ENCODE measurements at regions not wholly inside any gene's neighbourhood (a gene's known extent, or its start where the extent isn't known, plus 50 kb on each side); places are given as distances from the start of the nearest gene placed in this dataset.

DNA sequence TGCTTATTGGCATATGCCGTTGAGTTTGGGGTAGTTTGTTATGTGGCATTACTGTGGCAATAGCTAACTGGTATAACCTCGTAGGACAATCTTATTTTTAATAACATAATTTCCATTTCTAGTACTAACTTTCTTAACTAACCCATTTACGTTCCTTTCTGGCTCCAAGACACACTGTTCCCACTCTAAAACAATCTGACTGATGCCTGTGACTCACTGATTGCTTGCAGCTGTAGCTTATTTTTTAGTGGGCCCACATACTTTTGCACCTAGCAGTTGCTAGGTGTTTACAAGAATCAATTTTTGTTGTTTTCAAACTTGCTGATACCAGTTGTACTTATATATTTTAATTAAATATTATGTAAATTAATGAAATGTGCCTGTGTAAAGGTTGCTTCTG lies 52.2 kb downstream of the FAT3 start:
- no peak for DNase-seq

DNA sequence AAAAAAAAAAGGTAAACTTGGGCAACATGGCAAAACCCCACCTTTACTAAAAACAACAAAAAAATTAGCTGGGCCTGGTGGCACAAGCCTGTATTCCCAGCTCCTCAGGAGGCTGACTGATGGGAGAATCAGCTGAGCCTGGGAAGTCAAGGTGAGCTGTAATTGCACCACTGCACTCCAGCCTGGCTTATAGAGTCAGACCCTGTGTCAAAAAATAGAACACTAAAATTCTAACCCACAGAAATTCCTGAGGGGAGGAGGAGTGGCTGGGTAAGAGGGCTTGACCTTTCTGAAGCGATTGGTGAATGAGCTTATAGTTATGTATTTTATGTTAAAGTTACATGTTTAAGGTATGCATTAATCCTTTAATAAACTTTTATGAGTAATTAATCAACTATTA lies 53.3 kb downstream of the FAT3 start:
- no peak for DNase-seq

DNA sequence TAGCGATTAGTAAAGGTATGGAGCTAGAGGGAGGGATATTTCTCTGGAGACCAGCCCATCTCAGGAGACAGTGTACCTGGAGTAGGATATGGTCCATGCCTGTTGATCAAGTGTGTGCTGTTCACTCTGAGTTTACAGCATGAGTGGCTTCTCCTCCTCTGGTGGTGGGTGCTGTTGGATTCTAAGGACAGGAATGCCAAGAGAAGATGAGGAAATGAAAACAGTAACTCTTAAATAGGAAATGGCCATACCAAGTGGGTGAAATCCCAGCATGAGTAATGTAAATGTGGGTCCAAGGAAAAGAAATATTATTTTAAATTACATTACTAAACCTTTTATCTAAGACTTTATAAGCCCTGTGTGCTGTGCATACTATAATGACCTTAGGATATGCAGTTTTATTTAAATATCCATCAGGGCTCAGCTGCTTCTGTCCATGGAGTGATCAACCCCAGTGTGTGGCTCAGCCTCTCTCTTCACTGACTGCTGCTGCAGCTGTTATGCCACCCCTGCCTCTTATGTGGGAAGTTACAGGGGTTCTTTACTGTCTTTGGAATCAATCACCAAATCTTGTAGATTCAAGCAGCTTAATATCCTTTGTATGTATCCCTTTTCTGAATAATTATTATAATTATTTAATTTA lies 54.3 kb downstream of the FAT3 start:
- no peak for DNase-seq

DNA sequence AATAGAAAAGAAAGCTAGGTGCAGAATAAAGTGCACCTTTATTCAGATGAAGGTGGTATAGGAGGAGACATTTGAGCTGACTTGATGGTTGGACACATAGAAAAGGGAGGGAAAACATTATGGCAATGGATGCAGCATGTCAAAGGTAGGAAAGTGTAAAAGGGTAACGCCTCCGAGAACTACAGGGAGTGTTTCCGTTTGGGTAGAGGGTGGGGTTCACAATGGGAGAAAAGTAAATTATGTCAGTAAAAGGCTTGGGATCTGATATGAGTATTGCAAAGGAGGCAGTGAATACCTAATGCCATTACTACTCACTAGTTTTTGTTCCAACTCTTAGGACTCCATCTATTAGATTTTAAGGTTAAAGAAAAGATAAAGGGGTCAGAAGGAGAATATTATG lies 59.5 kb downstream of the FAT3 start:
- DNase-seq, result no peak

DNA sequence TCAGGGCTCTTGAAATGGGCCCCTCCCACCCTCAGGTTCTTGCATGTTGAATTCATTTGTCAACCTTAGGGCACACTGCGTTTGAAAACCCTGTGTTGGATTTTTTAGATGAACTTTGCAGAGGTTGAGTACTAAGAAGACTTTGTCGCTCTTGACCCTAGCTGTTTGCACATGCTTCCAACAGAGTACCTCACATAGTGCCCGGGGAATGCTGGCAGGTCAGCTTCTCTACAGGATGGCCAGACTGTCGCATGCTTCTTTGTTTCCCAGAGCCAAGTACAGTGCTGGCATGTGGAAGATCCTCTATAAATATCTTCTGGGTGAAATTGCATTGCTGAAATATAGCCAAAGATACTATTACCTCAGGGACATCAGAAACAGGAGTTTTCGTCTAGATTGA lies 59.9 kb downstream of the FAT3 start:
- no peak for DNase-seq

DNA sequence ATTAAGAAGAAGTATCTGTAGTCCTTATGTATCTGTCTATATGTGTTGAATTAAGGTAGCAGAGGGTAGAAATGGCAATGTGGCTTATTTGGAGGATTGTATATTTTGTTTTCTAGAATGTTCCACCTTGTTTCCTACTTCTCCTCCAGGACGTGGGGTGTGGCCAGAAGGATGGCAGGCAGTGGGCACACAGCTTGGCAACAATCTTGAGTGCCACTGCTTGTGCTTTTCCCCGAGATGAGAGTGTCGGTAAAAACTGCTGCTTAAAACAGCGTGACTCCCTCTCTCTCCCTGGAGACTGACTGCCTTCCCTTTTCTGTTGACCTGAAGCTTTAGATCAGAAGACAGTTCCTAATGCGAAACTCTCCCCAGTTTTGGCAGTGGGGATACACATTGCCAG lies 61.2 kb downstream of the FAT3 start:
- DNase-seq, result no peak

DNA sequence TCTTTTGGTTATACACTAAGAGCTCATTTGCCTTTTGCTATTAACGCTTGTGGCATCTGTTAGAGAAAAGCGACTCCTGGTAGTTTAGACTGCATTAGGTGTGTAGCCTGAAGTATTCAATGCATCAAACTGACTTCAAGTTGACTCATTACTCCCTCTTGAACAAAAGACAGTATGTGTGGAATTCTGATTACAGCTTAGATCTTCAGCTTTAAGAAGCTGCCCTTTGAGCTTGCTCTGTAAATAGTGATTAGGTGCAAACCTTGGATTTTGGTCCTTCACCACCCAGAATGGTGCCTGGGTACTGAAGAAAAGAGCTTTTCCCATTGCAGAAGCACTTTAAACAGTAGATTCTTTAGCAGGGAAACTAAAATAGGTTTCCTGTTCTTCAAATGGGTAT lies 62.1 kb downstream of the FAT3 start:
- no peak for DNase-seq

DNA sequence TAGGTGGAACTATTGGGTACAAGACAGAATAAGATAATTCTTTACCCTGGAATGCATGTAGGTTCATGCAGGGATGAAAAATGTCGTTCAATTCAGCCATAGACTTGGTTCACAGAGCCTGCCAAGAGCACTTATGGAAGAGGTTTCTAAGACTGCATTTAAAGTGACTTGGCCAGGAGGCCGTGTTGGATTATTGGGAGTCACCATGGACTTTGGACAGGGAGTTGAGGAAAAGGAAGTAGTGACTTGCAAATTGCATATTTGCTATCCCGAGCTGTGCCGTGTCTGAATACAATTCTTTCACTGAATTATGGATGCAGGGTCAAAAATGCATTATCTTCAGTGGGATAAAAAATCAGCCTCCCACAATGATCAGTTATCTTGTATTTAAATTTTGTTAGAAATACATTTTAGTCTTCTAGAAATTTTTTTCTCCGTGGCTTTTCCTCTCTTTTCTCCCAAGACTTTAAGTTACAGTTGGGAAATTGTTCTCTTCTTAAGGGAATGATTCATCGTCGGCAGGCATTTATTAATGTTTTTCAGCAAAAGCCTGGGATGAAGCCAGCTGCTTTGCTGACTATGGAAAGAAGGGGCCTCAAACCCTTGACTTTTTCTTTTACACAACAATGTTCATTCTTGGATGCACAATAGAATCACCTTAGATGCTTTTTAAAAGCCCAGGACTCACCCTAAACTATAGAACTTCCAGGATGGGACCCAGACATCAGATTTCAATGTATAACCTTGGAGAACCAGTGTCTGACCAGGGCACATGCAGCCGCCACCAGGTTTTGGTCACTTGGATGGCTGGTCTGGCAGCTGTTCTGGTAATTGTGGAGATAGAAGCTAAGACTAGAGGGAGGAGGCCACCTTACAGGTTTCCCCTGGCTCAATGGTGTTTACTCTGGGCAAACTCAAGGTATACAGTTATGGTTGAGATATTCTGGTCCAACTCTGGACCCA lies 70.8 kb downstream of the FAT3 start:
- no peak for DNase-seq

DNA sequence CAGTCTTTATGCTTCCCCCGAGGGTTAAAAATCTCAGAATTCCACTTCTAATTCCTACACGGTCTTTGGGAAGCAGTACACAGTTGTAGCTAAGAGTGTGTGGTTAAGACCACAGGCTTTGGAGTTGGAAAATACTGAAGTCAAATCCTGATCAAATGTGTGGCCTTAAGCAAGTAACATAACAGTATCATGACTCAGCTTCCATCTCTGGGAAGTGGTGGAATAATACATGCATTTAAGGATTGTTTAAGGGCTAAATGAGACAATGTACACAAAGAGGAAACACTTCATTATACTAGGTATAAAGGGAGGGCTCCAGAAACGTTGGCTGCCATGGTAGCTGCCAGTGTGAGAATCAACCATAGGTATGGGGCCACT lies 71.5 kb downstream of the FAT3 start:
- DNase-seq, result no peak

DNA sequence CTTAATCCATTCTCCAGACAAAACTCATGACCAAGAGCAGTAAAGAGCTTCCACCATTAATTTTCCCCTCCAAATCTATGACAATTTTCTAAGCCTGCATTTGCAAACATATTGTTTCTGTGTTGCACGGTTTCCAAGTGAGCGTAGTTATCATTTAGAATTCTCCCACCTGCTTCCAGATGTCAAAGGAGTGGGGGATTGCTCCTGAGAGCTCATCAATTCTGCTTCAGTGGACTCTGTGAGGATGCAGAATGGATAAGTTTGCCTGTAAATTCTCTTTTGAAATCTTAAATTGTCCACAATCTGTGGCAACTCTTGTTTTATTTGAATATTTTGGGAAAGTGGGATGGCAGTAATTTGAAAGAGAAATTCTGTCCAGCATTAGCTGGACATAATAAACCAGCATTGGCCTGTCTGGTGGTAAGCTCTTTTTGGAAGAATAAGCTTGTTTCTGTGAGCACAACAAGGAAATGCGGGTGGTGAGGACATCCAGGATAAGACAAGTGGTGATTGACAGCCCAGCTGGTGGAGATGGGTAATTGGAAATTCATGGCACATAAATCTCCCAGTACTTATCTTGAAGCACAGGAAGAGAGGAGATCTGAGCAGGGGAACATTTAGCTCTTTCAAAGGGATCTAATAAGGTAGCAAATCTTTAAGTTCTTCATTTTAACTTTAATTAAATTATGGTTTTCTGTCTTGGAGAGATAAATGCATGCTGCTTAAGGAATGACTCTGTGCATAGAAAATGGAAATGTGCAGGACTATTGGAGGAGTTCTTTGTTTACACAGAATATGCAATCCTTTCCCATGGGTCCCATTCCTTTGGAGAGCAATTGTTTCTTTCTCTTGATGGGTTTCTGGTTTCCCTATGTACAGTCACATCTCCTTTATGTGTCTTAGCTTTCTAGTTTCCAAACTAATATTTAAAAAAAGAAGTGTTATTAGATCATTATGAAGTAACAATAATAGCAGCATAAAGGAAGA lies 73.2 kb downstream of the FAT3 start:
- no peak for DNase-seq

DNA sequence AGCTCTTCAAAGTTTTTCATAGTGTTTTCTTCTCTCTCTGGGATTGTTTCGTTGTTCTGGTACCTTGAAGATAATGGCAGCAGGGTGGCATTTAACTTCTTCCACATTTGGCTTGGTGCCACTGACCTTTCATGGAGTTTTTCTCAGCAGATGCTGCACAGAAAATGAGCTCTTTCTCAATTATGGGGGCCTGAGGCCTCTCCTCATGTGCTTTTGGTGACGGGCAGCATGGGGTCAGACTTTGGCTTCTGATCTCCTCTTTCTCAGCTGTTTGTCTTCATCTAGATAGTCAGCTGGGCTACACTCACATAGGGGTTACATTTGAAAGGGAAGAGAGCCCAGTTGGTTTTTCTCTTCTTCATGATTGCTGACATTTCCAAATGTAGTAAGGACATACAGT lies 76.3 kb downstream of the FAT3 start:
- DNase-seq, result no peak

DNA sequence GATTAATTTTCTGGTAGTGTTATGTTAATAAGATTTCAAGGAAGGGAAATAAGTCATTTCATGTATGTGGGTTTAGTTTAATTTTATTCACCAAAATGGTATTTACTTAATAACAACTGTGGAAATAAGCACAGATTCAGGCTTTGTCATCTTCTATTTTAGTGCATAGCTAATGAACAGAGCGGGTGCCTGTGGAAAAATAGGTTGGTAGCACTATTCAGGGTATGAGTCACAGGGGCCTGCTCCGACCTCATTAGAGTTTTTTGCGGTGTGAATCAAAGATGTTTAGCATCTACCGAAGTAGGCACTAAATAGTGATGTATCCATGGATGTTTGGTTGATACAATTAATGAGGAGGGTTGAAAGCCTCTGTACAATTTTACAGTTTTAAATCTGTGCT lies 78.2 kb downstream of the FAT3 start:
- no peak for DNase-seq

DNA sequence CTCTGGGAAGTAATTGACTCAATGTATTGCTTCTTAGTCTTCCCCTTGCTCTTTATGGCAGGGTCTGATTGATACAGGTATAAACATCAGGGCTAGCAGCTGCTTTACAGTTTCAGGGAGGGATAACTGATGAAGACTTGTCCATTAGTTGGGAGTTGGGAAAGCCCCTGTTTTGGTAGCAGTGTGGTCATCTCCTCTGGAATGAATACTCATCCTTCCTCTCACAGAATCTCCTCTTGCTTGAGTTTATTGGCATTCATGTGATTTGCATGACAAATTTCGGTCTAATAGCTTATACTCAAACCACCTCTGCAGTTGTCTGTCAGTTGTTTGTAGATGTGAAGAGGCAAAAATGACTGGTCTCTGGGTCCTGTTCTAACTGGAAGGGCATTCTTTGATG lies 79.7 kb downstream of the FAT3 start:
- DNase-seq, result no peak

DNA sequence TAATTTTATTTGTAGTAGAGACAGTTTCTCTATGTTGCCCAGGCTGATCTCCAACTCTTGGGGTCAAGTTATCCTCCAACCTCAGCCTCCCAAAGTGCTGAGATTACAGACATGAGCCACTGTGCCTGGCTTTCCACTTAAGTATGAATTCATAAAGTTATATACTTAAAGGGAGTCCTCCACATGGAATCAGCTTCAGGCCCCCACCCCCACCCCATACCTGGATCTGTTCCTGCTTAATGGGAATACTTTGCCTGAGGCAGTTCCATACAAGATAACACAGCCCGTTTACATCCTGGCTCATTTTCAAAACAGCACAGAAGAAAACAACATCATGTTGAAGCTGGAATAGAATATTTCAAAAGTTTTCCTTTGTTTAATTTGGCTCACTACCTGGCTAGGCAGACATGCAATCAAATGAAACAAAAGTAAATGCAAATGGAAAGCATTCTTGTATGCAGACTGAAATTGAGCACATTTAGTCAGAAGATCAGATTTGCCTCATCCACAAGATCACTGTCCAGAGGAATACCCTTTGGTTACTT lies 82.4 kb downstream of the FAT3 start:
- DNase-seq, result no peak

DNA sequence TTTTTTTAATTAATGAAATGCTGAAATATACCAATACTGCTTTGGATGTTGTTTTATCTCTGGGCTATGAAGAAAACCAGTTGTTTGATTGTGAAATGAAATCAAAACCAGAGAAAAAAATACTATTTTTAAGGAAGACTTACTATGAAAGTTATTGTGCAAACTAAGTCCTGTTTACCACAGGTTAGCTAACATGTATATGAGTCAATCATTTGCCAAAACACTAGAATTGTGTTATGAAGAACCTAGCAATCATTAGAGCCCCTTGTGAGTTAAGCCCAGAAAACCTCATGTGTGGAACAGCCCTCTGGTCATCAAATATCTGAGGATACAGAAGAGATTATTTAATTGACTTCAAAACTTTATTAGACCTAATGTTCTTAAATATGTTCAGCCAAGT lies 83.7 kb downstream of the FAT3 start:
- DNase-seq, result no peak

DNA sequence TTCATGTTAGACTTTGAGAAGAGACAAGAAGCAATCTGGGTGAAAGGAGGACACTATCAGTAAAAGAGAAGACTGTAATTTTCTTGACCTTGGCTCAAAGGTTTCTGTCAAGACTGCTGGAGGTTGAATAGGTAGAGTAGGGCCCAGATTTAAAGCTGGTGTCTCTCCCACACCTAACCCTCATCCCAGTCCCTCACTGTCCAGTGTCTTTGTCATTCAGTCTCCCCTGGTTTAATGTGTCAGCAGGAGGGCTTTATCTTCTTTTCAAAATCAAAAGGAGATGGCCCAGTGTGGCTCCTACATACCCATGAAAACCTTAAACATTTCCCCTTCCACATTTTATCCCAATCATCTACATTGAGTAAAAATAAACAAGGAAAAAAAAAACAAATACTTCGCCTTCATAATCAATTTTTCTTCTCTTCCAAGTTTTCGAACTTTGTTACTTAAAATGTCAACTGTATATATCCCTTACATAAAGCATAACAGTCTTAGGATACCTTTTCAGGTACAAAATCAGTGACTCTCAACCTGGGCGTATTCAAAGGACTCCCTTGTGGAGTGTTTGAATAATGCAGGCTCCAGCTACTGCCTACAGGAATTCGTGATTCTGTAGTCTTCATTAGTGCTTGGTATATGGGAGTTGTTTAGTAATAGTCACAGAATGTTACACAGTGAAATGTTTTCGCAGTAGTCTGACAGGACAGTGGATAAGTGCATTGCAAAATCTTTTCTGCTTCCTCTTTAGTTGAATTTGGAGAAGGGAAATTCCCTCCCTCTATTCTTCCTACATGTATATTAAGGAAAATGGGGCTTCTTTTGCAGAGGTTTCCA lies 87.2 kb downstream of the FAT3 start:
- DNase-seq, result no peak

DNA sequence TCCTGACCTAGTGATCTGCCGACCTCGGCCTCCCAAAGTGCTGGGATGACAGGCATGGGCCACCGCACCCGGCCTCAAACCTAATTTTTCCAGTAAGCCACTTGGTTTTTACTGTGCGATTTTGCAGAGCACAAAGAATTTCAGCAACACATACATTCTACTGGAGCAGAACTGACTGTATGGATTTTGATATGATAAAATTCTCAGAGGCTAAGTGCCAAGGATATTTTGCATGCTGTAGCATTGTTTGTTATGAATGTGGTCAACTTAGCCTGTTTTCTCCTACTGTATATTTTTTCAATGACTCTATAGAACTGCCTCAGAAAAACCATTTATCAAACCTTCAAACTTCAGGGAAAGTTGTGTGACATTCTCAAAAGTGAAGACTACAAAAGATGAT lies 89.2 kb downstream of the FAT3 start:
- no peak for DNase-seq

DNA sequence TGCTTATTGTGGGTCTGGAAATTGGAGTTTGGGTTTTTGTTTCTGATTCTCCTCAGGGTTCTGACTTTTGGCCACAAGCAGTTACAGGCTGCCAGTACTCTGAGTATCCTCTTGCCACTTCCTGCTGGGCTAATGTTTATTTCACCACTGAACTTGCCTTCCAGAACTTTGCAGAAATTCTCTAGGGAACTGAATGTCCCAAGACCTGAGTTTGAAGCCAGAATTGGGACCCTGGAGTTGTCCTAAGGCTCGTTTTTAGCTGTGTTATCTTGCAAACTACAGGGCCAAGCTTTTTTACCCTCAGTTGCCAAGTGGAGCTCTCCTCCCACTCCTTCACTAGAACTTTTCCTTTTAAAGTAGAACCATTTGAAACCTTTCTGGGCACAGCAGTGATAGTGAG lies 89.9 kb downstream of the FAT3 start:
- DNase-seq, result no peak

DNA sequence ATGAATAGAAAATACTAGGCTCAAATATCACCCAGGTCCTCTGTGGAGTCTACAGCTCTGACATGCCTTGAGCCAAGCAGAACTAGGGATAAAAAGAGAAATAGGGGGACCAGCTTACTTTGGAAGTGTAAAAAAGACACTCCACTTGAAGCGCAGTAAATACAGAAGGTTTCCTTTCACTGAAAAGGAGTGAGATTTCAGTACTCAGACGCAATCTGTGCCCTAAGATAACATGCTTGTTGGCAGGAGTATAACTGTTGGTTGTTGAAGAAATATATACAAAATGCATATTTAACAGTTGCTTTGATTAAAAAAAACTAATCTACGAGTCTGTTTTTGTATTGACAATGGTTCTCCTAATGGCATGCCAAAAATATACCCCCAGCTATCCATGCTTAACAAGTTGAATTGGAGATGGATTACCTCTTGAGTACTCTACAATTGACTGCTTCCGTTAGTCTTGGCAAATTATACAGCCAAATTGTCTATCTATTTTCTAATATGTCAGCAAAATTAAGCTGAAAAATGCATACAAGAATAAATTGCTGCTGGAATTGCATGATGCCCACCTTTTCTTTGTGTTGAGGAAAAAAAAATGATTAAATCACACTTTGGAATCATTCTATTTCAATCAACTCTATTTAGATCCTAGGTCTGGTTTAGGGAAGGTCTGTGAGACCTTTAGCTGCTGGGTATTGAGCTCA lies 91.6 kb downstream of the FAT3 start:
- no peak for DNase-seq

DNA sequence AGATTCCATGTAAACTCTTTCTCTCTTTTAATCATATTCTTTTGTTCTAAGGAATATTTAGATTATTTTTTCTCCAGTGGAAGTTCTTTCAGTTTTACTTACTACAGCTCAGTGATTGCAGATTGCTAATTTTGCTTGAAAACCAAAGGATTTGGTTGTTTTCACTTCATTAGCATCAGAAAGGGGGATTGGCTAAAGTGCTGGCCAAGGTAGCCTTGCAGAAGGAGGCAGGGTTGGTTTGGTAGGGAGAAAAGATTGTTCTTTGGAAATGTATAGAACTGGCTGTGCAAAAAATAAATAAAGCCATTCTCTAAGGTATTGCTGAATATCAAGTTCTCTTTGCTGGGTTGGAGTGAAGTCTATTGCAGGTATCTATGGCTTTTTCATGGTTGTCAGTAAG lies 92.6 kb downstream of the FAT3 start:
- DNase-seq, result no peak

DNA sequence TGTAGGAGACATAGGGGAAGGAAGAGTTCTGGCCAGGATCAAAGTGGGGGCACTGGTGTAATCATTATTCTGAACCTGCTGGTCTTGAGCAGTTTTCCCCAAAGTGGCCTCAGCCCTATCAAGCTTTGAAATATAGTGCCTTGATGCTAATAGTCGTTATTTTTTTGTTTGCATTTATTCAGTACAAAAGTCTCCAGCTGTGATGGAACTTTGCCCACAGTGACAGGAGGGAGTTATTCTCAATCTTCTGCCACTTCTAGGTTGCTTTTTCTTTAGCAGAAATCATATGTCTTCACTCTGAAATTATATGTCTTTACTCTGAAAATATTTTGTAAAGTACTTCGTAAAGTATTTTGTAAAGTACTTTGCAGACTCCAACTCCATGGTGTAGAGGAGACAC lies 93.1 kb downstream of the FAT3 start:
- no peak for DNase-seq

DNA sequence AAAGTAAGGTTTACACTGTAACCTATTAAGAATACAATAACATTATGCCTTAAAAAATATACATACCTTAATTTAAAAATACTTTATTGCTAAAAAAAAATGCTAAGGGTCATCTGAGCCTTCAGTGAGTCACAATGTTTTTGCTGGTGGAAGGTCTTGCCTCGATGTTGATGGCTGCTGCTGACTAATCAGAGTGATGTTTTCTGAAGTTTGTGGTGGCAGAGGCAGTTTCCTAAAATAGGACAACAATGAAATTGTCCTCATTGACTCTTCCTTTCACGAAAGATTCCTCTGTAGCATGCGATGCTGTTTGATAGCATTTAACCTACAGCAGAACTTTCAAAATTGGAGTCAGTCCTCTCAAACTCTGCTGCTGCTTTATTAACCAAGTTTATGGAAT lies 97.6 kb downstream of the FAT3 start:
- DNase-seq, result no peak

Data from hematopoietic multipotent progenitor cell treated with erythropoietin and hydrocortisone succinate and interleukin-3 and kit ligand, for 6 days (in vitro differentiated cells).